ENCODE measurements at regions not wholly inside any gene's neighbourhood (a gene's known extent, or its start where the extent isn't known, plus 50 kb on each side); places are given as distances from the start of the nearest gene placed in this dataset.

GRCh38 chr5:108521841-108522506, 140.1 kb upstream of the FBXL17 start:
- TF ChIP-seq CTCF (IDR thresholded peaks at IDR 0.05; ENCODE audit: low read length) (peak; percentile 73), EZH2 (optimal IDR thresholded peaks at IDR 0.05; ENCODE audit: low read depth, low read length) (no peak)
